Erythroblast (primary cell): ENCODE measurements at regions not wholly inside any gene's neighbourhood (a gene's known extent, or its start where the extent isn't known, plus 50 kb on each side); places are given as distances from the start of the nearest gene placed in this dataset.

Experiments used
- GATA1 ChIP-seq: IDR thresholded peaks from 2 replicates; pipeline ENCODE4 v1.6.1; 2011; ENCODE audit warnings: low read depth, mild to moderate bottlenecking, control low read depth, low read length, moderate library complexity
- POLR2A ChIP-seq: IDR thresholded peaks from 2 replicates; pipeline ENCODE4 v1.6.1; 2011; ENCODE audit warnings: mild to moderate bottlenecking, low read length

- TF ChIP-seq POLR2A: no peak
- TF ChIP-seq GATA1: no peak
Observed at GRCh38 chr1:65688215-65688566, 104.5 kb upstream of the PDE4B start.
